ENCODE measurements at regions not wholly inside any gene's neighbourhood (a gene's known extent, or its start where the extent isn't known, plus 50 kb on each side); places are given as distances from the start of the nearest gene placed in this dataset.
A peak's percentile ranks its signal among the peaks of the same experiment; 100 is the strongest.

GRCh38 chr2:120907822-120908221 lies 172.2 kb downstream of the GLI2 start:
- peaks cover 0 to 6% (median 0%) of the 10 kb centered on the region in 4 donors for H3K4me1 ChIP-seq
- H3K27me3 ChIP-seq, result no peaks in the 10 kb centered on the region
- no peak overlapping the region for H3K4me3 ChIP-seq
- no peak for DNase-seq
- no peaks in the 10 kb centered on the region for H3K36me3 ChIP-seq
- no peaks in the 10 kb centered on the region for H3K9me3 ChIP-seq
- no peak for TF ChIP-seq CTCF (IDR thresholded peaks at IDR 0.05)
- H3K27ac ChIP-seq, result no peak overlapping the region

DNA sequence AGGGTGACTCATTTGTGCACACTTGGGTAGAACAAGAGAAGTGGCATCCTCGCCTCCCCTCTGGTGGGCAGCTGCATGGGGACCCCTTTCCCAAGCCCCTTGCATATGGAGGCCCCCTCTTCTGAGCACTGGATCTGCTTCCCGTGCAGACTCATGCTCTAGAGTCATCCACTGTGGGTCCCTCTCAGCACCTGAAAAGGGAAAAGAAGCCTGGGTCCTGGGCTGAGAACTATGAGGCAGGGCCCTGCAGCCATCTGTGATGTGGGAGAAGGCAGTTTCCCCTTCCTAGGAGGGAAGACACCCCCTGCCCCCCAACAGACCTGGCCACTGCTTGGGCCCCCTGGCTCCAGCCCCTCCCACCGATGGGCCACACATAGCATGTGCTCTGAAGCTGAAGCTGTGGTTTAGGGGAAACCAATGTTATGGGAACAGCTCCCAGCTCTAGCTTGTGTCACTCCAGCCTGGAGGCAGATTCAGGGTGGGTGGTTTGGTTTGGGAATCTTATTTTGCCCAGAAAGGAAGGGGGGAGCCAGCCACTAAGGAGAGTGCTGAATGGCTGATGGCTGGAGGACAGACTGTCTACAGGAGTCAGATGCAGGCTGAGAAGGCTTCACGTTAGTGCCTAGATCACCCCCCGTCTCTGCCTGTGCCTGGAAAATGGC lies 172.8 kb downstream of the GLI2 start:
- no peak overlapping the region for H3K4me3 ChIP-seq
- H3K9me3 ChIP-seq, result no peaks in the 10 kb centered on the region
- no peak for TF ChIP-seq CTCF (IDR thresholded peaks at IDR 0.05)
- TF ChIP-seq POLR2A (IDR thresholded peaks at IDR 0.05), result no peak
- H3K27ac ChIP-seq, result no peak overlapping the region
- H3K36me3 ChIP-seq, result no peaks in the 10 kb centered on the region
- DNase-seq, result no peak
- H3K27me3 ChIP-seq, result no peaks in the 10 kb centered on the region
- peaks cover 0 to 8% (median 0%) of the 10 kb centered on the region in 4 donors for H3K4me1 ChIP-seq

DNA sequence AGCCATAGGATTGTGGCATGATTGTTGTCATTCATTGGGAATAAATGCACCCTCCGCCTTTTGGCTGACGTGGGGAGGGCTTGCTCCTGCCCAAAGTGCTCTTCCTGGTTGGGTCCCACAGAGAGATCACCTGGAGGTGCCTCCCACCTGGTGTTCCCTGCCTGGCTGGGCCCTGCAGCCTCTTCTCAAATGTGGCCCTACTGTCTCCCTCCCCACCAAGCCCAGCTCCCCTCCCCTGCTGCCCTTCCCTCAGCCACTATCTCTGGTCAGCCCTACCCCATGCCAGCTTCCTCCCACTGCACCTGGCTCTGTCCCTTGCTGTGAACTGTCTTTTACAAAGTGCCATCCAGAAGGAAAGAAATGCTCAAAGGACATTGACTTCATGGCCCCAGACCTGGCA lies 173.4 kb downstream of the GLI2 start:
- Histone ChIP-seq H3K4me1 (peaks cover 0 to 8% (median 0%) of the 10 kb centered on the region in 4 donors), H3K4me3 (no peak overlapping the region), H3K9me3 (no peaks in the 10 kb centered on the region), H3K27ac (no peak overlapping the region), H3K27me3 (no peaks in the 10 kb centered on the region), H3K36me3 (no peaks in the 10 kb centered on the region)
- TF ChIP-seq POLR2A (IDR thresholded peaks at IDR 0.05), result no peak
- TF ChIP-seq CTCF (IDR thresholded peaks at IDR 0.05), result no peak
- no peak for DNase-seq

GRCh38 chr2:120910164-120910563 lies 174.5 kb downstream of the GLI2 start:
- H3K4me1 ChIP-seq, result peaks cover 0 to 15% (median 0%) of the 10 kb centered on the region in 4 donors
- no peaks in the 10 kb centered on the region for H3K36me3 ChIP-seq
- H3K9me3 ChIP-seq, result no peaks in the 10 kb centered on the region
- no peak overlapping the region for H3K4me3 ChIP-seq
- no peak for DNase-seq
- TF ChIP-seq CTCF (IDR thresholded peaks at IDR 0.05) (no peak), POLR2A (IDR thresholded peaks at IDR 0.05) (no peak)
- no peak overlapping the region for H3K27ac ChIP-seq
- no peaks in the 10 kb centered on the region for H3K27me3 ChIP-seq

- DNase-seq, result no peak
- no peak overlapping the region for H3K4me3 ChIP-seq
- H3K27me3 ChIP-seq, result no peaks in the 10 kb centered on the region
- no peaks in the 10 kb centered on the region for H3K9me3 ChIP-seq
- TF ChIP-seq CTCF (IDR thresholded peaks at IDR 0.05) (no peak), POLR2A (IDR thresholded peaks at IDR 0.05) (no peak)
- peaks cover 0 to 15% (median 0%) of the 10 kb centered on the region in 4 donors for H3K4me1 ChIP-seq
- H3K27ac ChIP-seq, result peak overlapping the region in 1 of 4 donors; percentile 13
- no peaks in the 10 kb centered on the region for H3K36me3 ChIP-seq
Measured at GRCh38 chr2:120910956-120911951, 175.6 kb downstream of the GLI2 start.
